Transverse colon (tissue), 4 donors: ENCODE measurements at regions not wholly inside any gene's neighbourhood (a gene's known extent, or its start where the extent isn't known, plus 50 kb on each side); places are given as distances from the start of the nearest gene placed in this dataset.

Experiments used
- DNase-seq: peaks from one replicate; pipeline ENCODE4 v3.0.0-alpha.2; 2019
- H3K27ac ChIP-seq, 4 donors: fragments of 200-600 bp; sonication (generic); 2 replicates each; pipeline ENCODE4 v1.5.1; 2016 to 2018; ENCODE audit warnings: inconsistent platforms in 4 of 4
- H3K27me3 ChIP-seq: fragments of 200-600 bp; sonication (generic); 2 replicates; pipeline ENCODE4 v1.5.1; 2017; ENCODE audit warnings: inconsistent platforms
- H3K36me3 ChIP-seq, 4 donors: fragments of 200-600 bp; sonication (generic); 2 replicates each; pipeline ENCODE4 v1.5.1; 2017 to 2019; ENCODE audit warnings: inconsistent platforms in 4 of 4
- H3K4me1 ChIP-seq, 4 donors: fragments of 200-600 bp; sonication (generic); 2 replicates each; pipeline ENCODE4 v1.5.1; 2017 to 2020; ENCODE audit warnings: inconsistent platforms in 4 of 4
- H3K4me3 ChIP-seq, 4 donors: fragments of 200-600 bp; sonication (generic); 1 replicate in 1 of 4; 2 replicates in 3 of 4; pipeline versions ENCODE4 v1.5.1 to v1.6.1; 2017 to 2019; ENCODE audit warnings: inconsistent platforms in 4 of 4
- H3K9me3 ChIP-seq, 2 donors: fragments of 200-600 bp; sonication (generic); 2 replicates each; pipeline ENCODE4 v1.5.1; 2017 to 2019; ENCODE audit warnings: inconsistent platforms in 2 of 2
- EP300 ChIP-seq: sonication (generic); formaldehyde crosslinking; IDR thresholded peaks from one replicate; pipeline ENCODE4 v1.6.1; 2017; ENCODE audit warnings: antibody characterized with exemption, low read depth
- POLR2A ChIP-seq: fragments of 450-650 bp; IDR thresholded peaks from one replicate; pipeline ENCODE4 v1.6.1; 2016; ENCODE audit warnings: antibody characterized with exemption, mild to moderate bottlenecking, moderate library complexity
- POLR2AphosphoS5 ChIP-seq, 3 donors: sonication (generic); formaldehyde crosslinking; IDR thresholded peaks; one replicate each; pipeline ENCODE4 v1.6.1; 2016; ENCODE audit warnings: antibody characterized with exemption in 3 of 3
- WGBS, 2 donors: methylation state at CpG; one replicate each; pipeline ENCODE4 v1.1.5; 2018; ENCODE audit warnings: low coverage in 1 of 2; 5-methylcytosine and 5-hydroxymethylcytosine counted together
- in situ Hi-C, 4 donors: fragments of 200-750 bp; cut with MboI; loops; one replicate each; pipeline versions ENCODE4 v1.15.0 to v1.15.1; 2017; ENCODE audit warnings: low sequenced_read_pairs in 3 of 4, low pct_ligation_motif_present in 1 of 4, low pct_unique_long_range_greater_than_20kb in 1 of 4
- intact Hi-C: fragments of 100-400 bp; cut with DNase I; formaldehyde crosslinking; loops from one replicate; pipeline ENCODE4 v1.15.1; 2023; ENCODE audit warnings: low total_unique reads
- TF ChIP-seq, protein P1 (sequence below), 5 experiments: fragments of 200-600 bp in 3 of 5; fragments of 450-650 bp in 2 of 5; sonication (generic) in 3 of 5; IDR thresholded peaks; 1 replicate in 2 of 5; 2 replicates in 3 of 5; pipeline ENCODE4 v1.5.1; 2016 to 2017; ENCODE audit warnings: antibody characterized with exemption in 5 of 5, inconsistent platforms in 3 of 5, mild to moderate bottlenecking in 2 of 5, moderate library complexity in 1 of 5

GRCh38 chr2:5991305-5991968 is 299.3 kb downstream of the SOX11 start:
- in situ Hi-C loops (no loop called here), intact Hi-C loops (no loop called here)
- WGBS, 2 donors = 68 to 78% methylated on average over 4 to 8 of the region's 8 CpGs
- no peak overlapping the region for H3K27ac ChIP-seq
- no peak for DNase-seq
- no peaks in the 10 kb centered on the region for H3K9me3 ChIP-seq
- H3K4me1 ChIP-seq = no peaks in the 10 kb centered on the region
- no peaks in the 10 kb centered on the region for H3K27me3 ChIP-seq
- TF ChIP-seq POLR2A (no peak), POLR2AphosphoS5 (IDR thresholded peaks at IDR 0.05) (no peak), EP300 (no peak)
- TF ChIP-seq, protein P1, sequence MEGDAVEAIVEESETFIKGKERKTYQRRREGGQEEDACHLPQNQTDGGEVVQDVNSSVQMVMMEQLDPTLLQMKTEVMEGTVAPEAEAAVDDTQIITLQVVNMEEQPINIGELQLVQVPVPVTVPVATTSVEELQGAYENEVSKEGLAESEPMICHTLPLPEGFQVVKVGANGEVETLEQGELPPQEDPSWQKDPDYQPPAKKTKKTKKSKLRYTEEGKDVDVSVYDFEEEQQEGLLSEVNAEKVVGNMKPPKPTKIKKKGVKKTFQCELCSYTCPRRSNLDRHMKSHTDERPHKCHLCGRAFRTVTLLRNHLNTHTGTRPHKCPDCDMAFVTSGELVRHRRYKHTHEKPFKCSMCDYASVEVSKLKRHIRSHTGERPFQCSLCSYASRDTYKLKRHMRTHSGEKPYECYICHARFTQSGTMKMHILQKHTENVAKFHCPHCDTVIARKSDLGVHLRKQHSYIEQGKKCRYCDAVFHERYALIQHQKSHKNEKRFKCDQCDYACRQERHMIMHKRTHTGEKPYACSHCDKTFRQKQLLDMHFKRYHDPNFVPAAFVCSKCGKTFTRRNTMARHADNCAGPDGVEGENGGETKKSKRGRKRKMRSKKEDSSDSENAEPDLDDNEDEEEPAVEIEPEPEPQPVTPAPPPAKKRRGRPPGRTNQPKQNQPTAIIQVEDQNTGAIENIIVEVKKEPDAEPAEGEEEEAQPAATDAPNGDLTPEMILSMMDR (IDR thresholded peaks at IDR 0.05) = no peak
- H3K4me3 ChIP-seq = no peak overlapping the region
- H3K36me3 ChIP-seq = no peaks in the 10 kb centered on the region

GRCh38 chr2:5995832-5996231 is 303.6 kb downstream of the SOX11 start:
- DNase-seq = no peak

GRCh38 chr2:6008186-6008585 is 316.0 kb downstream of the SOX11 start:
- 87% methylated on average over 2 of the region's 2 CpGs; no CpG with 5 or more reads in 1 of the 2 donors for WGBS, 2 donors
- Histone ChIP-seq H3K4me3 (no peak overlapping the region), H3K9me3 (no peaks in the 10 kb centered on the region), H3K27me3 (no peaks in the 10 kb centered on the region), H3K4me1 (no peaks in the 10 kb centered on the region), H3K27ac (no peak overlapping the region), H3K36me3 (no peaks in the 10 kb centered on the region)
- no peak for DNase-seq
- in situ Hi-C loops = no loop called here
- intact Hi-C loops = no loop called here
- no peak for TF ChIP-seq EP300
- no peak for TF ChIP-seq POLR2A
- TF ChIP-seq POLR2AphosphoS5 (IDR thresholded peaks at IDR 0.05) = no peak
- TF ChIP-seq, protein P1 (IDR thresholded peaks at IDR 0.05) = no peak

More at GRCh38 chr2:5995832-5996231, 303.6 kb downstream of the SOX11 start:
- H3K4me3 ChIP-seq = no peak overlapping the region
- no peaks in the 10 kb centered on the region for H3K27me3 ChIP-seq
- no peaks in the 10 kb centered on the region for H3K4me1 ChIP-seq
- 53 to 73% methylated on average over 1 of the region's 1 CpG for WGBS, 2 donors
- intact Hi-C loops (no loop called here), in situ Hi-C loops (no loop called here)
- H3K36me3 ChIP-seq = no peaks in the 10 kb centered on the region
- TF ChIP-seq POLR2A = no peak
- TF ChIP-seq EP300 = no peak
- TF ChIP-seq, protein P1 (IDR thresholded peaks at IDR 0.05) = no peak
- no peak for TF ChIP-seq POLR2AphosphoS5 (IDR thresholded peaks at IDR 0.05)
- H3K9me3 ChIP-seq = no peaks in the 10 kb centered on the region
- no peak overlapping the region for H3K27ac ChIP-seq

DNA sequence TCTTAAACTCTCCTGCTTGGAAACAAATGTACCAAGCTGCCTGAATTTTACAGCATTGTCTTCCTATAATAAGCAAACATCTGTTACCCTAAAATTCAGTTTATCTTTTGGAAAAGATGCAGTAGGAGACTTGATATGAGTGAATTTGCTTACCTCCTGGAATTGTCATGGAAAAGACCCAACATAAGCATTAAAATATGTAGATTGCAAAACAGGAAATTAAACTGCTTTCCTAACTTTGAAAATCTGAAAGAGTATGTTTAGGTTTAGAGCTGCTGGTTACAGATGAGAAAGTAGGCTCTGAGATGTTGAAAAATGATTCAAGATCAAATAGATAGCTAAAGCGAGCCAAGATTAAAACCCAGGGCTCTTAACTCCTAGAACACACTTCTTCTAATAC is 316.5 kb downstream of the SOX11 start:
- intact Hi-C loops (no loop called here), in situ Hi-C loops (no loop called here)
- H3K27ac ChIP-seq = no peak overlapping the region
- WGBS, 2 donors = 64% methylated on average over 1 of the region's 1 CpG
- DNase-seq = no peak
- H3K4me3 ChIP-seq = no peak overlapping the region
- H3K9me3 ChIP-seq = no peaks in the 10 kb centered on the region
- TF ChIP-seq POLR2AphosphoS5 (IDR thresholded peaks at IDR 0.05) (no peak), EP300 (no peak), POLR2A (no peak)
- TF ChIP-seq, protein P1 (IDR thresholded peaks at IDR 0.05) = no peak
- no peaks in the 10 kb centered on the region for H3K36me3 ChIP-seq
- H3K4me1 ChIP-seq = no peaks in the 10 kb centered on the region
- no peaks in the 10 kb centered on the region for H3K27me3 ChIP-seq
